ENCODE measurements at regions not wholly inside any gene's neighbourhood (a gene's known extent, or its start where the extent isn't known, plus 50 kb on each side); places are given as distances from the start of the nearest gene placed in this dataset.

GRCh38 chr13:36559375-36559774 lies 114.4 kb upstream of the SERTM1 start:
- no peak for ATAC-seq
- Histone ChIP-seq H3K27me3 (no peaks in the 10 kb centered on the region), H3K4me3 (no peak overlapping the region), H3K9me3 (no peaks in the 10 kb centered on the region), H3K27ac (no peak overlapping the region), H3K4me1 (no peaks in the 10 kb centered on the region), H3K36me3 (no peaks in the 10 kb centered on the region)
- intact Hi-C loops (cut with DNase I) = no loop called here
- TF ChIP-seq CTCF (IDR thresholded peaks at IDR 0.05) = no peak
- DNase-seq = no peak

GRCh38 chr13:36567485-36567884 lies 106.3 kb upstream of the SERTM1 start:
- Histone ChIP-seq H3K9me3 (no peaks in the 10 kb centered on the region), H3K36me3 (no peaks in the 10 kb centered on the region), H3K4me1 (no peaks in the 10 kb centered on the region), H3K27ac (no peak overlapping the region), H3K27me3 (no peaks in the 10 kb centered on the region), H3K4me3 (no peak overlapping the region)
- intact Hi-C loops (cut with DNase I) = no loop called here
- ATAC-seq = no peak
- no peak for TF ChIP-seq CTCF (IDR thresholded peaks at IDR 0.05)
- DNase-seq = no peak

- ATAC-seq (no peak), DNase-seq (no peak)
- Histone ChIP-seq H3K4me3 (no peak overlapping the region), H3K4me1 (no peaks in the 10 kb centered on the region), H3K27ac (no peak overlapping the region), H3K9me3 (no peaks in the 10 kb centered on the region), H3K36me3 (no peaks in the 10 kb centered on the region), H3K27me3 (no peaks in the 10 kb centered on the region)
- intact Hi-C loops (cut with DNase I) = no loop called here
- no peak for TF ChIP-seq CTCF (IDR thresholded peaks at IDR 0.05)
Observed at GRCh38 chr13:36570489-36570888, 103.3 kb upstream of the SERTM1 start.

- H3K27me3 ChIP-seq = no peaks in the 10 kb centered on the region
- H3K4me3 ChIP-seq = no peak overlapping the region
- TF ChIP-seq CTCF (IDR thresholded peaks at IDR 0.05) = no peak
- H3K36me3 ChIP-seq = no peaks in the 10 kb centered on the region
- no peaks in the 10 kb centered on the region for H3K4me1 ChIP-seq
- no peak for ATAC-seq
- intact Hi-C loops (cut with DNase I) = no loop called here
- no peak for DNase-seq
- H3K27ac ChIP-seq = no peak overlapping the region
- H3K9me3 ChIP-seq = no peaks in the 10 kb centered on the region
Observed at GRCh38 chr13:36571444-36571843, 102.4 kb upstream of the SERTM1 start.

GRCh38 chr13:36582977-36583376 lies 90.8 kb upstream of the SERTM1 start:
- Histone ChIP-seq H3K27ac (no peak overlapping the region), H3K9me3 (no peaks in the 10 kb centered on the region), H3K27me3 (no peaks in the 10 kb centered on the region), H3K4me3 (no peak overlapping the region), H3K4me1 (no peaks in the 10 kb centered on the region), H3K36me3 (no peaks in the 10 kb centered on the region)
- ATAC-seq = no peak
- intact Hi-C loops (cut with DNase I) = no loop called here
- DNase-seq = no peak
- TF ChIP-seq CTCF (IDR thresholded peaks at IDR 0.05) = no peak

GRCh38 chr13:36599641-36600040 lies 74.2 kb upstream of the SERTM1 start:
- no peak for TF ChIP-seq CTCF (IDR thresholded peaks at IDR 0.05)
- Histone ChIP-seq H3K9me3 (no peaks in the 10 kb centered on the region), H3K36me3 (no peaks in the 10 kb centered on the region), H3K4me3 (no peak overlapping the region), H3K4me1 (no peaks in the 10 kb centered on the region), H3K27ac (no peak overlapping the region), H3K27me3 (no peaks in the 10 kb centered on the region)
- intact Hi-C loops (cut with DNase I) = no loop called here
- DNase-seq (no peak), ATAC-seq (no peak)
